DOHH2 (cell line): ENCODE measurements at regions not wholly inside any gene's neighbourhood (a gene's known extent, or its start where the extent isn't known, plus 50 kb on each side); places are given as distances from the start of the nearest gene placed in this dataset.

Experiments
- CTCF ChIP-seq: fragments of 200-600 bp; sonication (generic); IDR thresholded peaks from one replicate; pipeline ENCODE4 v1.5.1; 2014; ENCODE audit warnings: antibody characterized with exemption, mild to moderate bottlenecking, low read depth, low read length; ENCODE audit not compliant: poor library complexity, severe bottlenecking
- EZH2phosphoT487 ChIP-seq: fragments of 200-600 bp; sonication (generic); IDR thresholded peaks from 2 replicates; pipeline ENCODE4 v1.6.1; 2017; ENCODE audit warnings: borderline replicate concordance, mild to moderate bottlenecking, antibody characterized with exemption, low read length, moderate library complexity, mixed read lengths

- TF ChIP-seq EZH2phosphoT487 (no peak), CTCF (no peak)
Observed at GRCh38 chr6:103042336-103042735, 1648.8 kb downstream of the GRIK2 start.
